SIG-M5 treated with dmso at 0.1 percent for 504 hours (cell line): ENCODE measurements at regions not wholly inside any gene's neighbourhood (a gene's known extent, or its start where the extent isn't known, plus 50 kb on each side); places are given as distances from the start of the nearest gene placed in this dataset.

Experiments
- DNase-seq: peaks from one replicate; lab custom pipeline; 2025; ENCODE audit not compliant: unreplicated experiment; lab: John Stamatoyannopoulos, UW

DNA sequence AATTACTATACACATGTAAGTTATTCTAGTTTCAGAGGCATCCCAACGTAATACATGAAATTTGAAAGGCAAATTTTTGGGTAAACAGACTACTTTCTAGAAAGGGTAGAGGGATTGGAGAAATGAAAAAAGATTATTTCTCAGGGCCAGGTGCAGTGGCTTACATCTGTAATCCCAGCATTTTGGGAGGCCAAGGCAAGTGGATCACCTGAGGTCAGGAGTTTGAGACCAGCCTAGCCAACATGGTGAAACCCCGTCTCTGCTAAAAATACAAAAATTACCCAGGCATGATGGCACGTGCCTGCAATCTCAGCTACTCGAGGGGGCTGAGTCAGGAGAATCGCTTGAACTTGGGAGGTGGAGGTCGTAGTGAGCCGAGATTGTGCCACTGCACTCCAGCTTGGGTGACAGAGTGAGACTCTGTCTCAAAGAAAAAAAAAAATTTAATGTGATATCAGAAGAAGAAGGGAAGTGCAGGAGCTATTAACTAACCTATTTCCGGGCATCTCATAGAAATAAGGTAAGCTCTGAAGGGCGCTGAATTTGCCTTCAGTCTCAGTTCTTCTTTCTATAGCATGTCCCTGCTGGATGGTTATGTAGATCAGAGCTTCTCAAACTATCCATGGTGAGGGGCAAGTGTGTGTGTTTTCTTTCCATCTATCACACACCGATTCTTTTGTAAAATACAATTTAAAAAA, 100.3 kb upstream of the MTHFD1L start:
- DNase-seq, result no peak

DNA sequence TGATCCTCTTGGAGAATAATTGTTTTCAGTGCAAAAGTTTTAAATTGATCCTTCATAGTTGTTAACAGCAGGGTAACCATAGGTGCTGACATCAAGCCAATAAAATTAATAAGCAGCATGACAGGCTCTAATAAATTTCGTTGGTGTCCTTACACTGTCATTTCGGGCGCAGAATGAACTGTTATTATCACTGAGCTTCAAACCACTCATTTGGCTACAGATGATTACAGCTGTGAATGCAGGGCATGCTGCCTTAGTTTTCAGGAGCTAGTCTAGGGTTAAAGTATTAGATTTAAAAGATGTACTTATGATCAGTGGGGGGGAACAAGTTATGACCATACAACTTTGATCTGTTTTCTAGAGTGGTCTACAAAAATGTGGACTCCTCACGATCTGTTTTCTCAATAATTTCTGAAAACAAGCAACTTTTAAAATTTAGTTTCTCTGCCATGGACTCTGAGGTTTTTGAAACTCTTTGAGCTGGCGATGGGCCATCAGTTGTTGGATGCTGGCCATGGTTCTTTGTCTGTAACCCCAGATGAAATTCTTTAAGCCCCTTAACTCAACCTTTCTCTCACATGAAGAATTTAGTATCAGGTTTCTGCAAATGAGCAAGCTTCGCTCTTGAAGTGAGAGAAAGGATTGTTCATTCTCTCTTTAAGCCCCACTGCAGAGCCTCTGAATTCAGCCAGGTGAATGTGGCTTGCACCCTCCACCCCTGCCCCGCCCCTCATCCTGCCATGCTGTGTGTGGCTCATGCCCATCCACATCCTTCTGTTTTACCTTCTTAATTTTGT, 99.1 kb upstream of the MTHFD1L start:
- DNase-seq, result no peak

DNA sequence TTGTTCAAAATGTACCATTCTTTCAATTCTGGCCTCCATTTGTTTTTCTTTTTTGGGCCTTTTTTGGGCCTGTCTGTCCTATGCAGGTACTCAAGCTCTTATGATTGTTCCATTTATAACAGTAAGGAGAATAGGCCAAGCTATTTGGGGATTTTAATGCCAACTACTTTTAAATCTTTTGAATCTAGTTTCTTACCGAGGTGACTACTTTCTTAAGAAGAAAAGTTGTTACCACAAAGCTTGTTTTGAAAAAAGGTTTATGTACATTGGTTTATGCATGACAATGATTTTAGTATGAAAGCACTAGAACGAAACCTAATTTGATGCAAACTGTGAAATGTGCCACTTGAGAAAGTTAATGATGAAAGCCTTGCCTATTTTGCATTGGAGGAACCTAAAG, 98.3 kb upstream of the MTHFD1L start:
- no peak for DNase-seq

DNA sequence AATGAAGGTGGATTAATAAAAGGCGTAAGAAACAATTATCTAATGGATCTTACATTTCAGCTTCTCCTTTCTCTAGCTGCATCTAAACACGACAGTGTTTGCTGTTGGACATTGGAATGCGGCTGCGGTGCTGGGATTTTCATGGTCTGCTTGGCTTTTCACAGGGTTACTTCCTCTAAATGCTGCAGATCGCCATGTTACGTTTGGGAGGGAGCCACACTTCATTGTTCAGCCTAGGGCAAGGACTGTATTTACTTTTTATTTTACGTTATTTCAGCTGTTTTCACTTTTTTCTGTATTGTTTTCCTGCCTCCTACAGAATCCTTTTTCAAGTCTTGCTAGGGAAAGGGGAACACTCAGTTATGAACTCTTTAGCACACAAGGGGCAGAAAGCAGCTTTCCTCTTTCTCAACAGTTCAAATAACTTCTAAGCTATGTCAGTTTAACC, 97.9 kb upstream of the MTHFD1L start:
- DNase-seq, result no peak

DNA sequence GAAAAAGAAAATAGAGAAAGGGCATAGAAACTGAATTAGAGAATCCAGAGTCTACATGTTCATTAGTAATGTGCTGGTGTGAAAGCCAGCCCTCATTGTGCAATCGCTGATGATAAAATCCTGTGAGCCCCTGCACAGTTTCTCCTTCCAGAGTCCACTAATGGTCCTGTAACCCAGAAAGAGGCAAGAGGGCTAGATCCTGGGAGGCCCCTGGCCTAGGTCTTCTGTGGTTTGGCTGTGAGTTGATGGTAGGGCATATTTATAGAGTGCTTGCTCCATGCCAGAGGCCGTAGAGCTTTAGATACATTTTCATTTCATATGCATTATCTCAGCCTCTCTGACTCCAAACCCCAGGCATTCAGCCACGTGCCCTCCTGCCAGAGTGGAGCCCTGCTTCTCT, 94.9 kb upstream of the MTHFD1L start:
- no peak for DNase-seq

DNA sequence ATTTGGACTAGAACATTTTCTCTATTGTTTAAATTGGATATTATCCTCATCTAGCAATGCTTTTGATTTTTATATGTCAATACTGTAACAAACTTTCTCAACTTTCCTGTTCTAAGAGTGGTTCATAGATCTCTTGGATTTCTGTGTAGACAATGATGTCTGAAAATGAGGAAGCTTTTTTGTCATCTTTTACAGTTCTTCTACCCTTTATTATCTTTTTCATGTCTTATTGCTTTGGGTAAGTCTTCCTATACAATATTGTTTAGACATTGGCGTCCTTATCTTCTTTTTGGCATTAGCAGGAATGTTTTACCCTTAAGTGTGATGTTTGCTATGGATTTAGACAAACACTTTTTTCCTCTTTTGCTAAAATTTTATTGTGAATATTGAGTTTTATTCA, 91.5 kb upstream of the MTHFD1L start:
- DNase-seq, result no peak

DNA sequence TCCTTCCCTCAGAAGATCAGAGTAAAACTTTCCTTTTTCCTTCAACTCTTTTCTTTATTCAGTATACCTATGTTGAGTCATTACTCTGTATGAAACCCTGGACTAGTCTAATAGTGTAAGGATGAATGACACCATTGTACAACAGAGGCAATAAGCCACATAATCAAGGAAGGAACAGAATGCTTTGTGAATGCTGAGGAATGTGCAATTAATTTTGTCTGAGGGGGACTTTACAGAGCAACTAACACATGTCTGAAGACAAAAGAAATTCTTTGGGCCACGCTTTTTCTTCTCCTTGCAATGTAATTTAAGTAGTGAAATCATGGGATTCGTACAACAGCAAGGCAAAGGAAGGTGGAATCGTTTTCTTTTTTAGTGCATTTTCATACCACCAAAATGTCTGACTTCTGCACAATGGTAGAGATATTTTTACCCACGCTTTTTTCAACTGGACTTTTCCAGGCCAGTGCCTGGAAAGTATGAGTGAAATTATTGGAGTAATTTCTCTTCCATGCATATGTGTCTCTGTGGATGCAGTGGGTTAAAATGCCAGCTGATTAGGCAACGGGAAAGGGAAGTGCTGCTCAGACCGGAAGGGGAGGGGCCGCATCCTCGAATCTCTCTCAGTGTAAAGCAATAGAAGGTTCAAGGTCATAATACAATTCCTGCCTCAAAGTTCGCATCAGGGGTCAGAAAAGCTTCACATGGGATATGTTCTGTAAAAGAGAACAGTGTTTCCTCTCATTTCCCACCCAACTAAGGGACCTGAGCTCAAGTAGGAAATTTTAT, 89.9 kb upstream of the MTHFD1L start:
- DNase-seq, result no peak

DNA sequence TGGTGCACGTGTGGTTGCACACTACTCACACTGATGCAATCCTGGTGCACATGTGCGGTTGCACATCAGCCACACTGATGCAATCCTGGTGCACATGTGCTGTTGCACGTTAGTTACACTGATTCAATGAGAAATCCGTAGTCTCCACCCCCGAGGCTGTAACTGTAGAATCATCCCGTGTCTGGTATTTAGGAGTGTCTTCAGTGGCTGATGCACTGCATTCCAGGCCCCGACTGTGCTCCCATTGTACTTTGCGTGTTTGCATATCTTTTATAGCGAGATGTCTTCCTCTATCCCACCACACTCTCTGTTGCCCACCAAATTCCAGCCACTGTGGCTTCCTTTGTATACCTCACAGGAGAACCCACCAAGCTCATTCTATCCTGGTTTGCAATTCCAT, 87.8 kb upstream of the MTHFD1L start:
- no peak for DNase-seq

DNA sequence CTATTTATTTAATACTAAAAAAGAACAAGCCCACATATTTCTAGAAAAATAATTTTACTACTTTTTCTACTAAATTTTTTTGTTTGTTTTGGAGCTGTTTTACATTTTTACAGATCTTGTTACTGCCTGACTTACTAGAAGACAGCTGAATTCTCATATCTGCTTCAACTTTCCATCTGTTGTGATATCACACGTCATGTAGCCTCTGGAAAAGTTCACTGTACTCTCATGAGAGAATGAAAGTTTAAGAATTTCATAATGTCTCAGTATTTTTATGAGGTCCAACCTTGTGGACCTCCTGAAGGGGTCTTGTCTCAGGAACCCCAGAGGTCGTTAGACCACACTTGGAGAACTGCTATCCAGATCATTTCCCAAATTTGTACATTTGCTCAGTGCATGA, 81.7 kb upstream of the MTHFD1L start:
- no peak for DNase-seq

DNA sequence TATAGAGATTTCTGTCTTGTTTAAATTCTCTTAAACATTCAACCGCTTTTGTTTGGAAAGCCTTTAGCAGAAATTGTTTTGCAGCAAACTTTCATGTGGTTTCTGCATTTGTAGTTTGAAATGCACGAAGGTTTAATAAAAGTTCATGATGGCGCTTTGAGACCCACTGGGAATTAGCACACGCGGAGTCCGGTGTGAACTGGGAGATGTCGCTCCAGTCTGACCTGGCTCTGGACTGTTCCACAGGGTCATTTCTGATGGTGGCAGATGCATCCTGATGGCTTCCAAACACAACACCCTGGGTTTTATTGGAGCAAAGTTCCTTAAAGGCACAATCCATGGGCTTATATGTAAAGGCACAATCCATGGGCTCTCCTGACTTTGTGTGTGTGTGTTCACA, 78.1 kb upstream of the MTHFD1L start:
- no peak for DNase-seq

DNA sequence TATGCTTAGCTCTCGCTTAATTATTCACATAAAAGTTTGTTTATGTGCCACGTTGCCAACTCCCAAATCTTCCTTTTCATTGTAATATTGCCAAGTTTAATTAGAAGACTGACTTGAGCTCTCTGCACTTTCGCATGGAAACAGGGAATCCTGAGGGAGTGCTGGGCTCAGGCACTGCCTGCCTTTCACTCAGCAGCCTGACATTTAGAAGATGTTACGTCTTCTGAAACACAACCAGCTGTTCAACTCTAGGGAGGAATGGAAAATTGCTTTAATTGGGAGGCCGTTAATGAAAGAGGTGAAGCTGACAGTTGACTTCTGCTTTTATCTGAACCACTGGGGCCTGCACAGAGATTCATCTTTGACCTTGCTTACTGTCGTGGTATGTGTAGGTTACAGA, 77.4 kb upstream of the MTHFD1L start:
- peak; percentile 17 for DNase-seq

DNA sequence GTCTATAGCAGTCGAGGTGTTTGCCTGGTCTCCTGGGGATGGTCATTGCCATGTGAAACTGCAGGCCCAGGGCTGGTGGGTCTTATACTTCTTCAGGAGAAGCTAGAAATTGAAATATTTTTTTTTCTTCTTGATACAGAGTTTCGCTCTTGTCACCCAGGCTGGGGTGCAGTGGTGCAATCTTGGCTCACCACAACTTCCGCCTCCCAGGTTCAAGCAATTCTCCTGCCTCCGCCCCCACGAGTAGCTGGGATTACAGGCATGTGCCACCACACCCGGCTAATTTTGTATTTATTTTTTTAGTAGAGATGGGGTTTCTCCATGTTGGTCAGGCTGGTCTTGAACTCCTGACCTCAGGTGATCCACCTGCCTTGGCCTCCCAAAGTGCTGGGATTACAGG, 75.6 kb upstream of the MTHFD1L start:
- peak; percentile 39 for DNase-seq

DNA sequence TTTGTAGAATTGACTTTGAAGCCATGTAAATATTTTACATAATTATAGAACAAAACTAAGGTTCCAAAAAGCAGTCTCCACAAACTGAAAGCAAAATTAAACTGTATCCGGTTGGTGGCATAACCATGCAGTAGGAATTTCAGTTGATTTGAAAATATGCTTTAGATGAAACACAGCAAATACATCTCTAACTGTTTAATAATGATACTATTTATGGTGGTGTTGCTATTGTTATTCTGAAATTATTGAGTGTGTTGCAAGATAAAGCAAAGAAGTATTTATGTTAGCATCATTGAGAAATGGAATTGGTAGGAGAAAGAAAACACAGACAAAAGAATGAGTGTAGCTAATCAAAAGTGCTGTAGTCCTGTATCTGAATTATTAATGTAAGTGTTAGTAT, 73.8 kb upstream of the MTHFD1L start:
- no peak for DNase-seq

DNA sequence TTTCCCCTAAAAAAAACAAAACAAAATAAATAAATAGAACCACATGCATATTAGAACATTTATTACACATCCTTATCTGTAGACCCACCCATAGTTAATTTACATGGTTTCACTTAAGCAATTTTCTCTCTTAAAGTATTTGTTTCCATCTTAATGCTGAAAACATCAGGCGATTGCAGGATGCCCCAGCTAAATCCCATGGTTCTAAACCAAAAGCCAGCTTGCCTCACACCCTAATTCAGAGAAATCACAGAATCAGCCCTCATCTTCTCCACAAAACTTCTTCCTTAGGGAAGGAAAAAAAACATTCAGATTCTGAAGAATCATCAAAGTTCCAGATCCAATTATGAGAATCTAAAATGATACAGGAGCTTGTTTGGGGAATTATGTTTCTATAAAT, 67.6 kb upstream of the MTHFD1L start:
- DNase-seq, result no peak

DNA sequence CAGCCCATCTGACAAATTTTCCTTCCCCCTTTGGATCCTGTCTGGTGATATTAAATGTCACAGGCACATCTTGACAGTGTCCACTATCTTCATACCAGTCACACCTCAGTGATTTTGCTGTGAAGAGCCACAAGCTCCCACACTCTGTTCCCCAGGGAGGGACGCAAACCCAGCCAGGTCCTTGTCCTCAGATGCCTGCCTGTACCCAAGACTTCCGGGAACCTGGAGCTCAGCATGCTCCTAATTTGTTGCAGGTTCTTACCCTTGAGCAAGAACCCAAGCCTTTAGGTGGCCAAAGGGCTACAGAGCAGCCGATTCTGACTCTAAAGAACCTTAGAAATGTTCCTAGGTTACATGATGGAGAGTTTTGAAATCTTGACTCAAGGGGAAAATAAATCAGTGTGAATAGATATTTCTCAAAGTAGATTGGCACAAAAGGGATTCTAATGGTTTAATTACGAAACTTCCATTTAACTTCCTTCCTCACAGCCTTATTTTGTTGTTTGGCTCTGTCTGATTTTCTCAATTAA, 66.2 kb upstream of the MTHFD1L start:
- DNase-seq, result no peak

DNA sequence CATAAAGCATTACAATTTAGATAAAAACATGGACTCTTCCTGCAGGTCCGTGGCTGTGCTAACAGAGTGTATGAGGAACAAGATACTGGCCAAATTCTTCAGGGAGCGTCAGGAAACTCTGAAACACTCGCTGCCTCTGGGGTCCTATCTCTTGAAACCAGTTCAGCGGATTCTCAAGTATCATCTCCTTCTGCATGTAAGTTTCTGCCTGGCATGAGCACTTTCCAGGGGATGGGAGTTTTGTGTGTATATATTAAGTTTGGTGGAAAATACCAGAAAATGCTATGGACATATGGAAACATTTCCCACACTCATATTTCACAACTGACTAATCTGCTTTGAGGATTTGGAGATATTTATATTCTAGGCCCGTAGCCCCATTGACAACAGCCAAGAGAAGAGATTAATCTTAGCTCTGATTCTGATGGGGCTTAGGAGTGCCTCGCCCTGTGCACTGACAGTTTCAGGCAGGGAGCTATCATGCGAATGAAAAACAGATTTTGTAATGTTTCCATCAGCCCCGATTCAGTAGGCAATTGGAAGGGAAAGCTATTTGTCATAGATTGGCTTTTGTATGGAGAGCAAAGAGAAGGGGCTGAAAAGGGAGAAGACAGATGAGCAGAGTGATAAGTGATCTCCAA, 64.7 kb upstream of the MTHFD1L start:
- DNase-seq, result no peak

DNA sequence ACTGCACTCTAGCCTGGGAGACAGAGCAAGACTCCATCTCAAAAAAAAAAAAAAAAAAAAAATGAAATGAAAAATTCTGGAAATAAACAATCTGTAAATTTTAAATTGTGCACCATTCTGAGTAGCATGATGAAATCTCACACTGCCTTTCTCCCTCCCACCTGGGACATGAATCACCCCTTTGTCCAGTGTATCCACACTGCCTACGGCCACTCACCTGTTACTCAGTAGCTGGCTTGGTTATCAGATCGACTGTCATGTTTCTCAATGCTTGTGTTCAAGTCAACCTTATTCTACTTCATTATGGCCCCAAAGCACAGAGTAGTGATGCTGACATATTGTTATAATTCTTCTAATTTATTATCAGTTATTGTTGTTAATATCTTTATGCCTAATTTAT, 58.7 kb upstream of the MTHFD1L start:
- DNase-seq, result no peak

DNA sequence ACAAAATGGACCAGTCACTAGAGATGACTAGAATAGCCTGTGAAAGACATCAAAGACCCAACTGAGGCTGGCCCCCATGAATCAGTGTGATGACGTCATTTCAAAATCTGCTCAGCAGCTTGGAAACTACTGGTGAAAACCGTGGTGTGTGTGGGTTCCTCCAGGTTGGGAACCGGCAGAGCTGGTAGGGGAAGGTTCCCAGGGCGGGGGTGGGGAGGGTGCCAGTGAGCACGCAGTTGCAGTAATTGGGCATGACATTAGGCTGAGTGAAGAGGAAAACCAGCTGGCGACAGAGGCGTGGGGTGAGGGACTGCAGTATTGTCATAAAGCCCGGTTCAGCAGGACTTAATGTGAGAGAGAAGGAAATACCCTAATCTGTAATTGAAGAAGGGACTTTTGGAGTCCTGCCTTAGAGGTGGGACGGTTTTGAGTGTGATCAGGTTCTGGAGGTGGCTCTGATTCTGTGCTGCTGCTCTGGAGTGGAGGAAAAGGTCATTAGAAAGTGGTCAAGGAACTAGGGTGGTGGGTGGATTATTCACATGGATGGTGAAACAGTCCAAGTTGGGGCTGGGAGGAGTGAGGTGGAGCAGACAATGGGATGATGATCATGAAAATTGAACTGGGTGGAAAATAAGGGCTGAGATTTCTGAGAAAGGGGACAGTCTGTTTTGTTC, 52.0 kb upstream of the MTHFD1L start:
- no peak for DNase-seq

DNA sequence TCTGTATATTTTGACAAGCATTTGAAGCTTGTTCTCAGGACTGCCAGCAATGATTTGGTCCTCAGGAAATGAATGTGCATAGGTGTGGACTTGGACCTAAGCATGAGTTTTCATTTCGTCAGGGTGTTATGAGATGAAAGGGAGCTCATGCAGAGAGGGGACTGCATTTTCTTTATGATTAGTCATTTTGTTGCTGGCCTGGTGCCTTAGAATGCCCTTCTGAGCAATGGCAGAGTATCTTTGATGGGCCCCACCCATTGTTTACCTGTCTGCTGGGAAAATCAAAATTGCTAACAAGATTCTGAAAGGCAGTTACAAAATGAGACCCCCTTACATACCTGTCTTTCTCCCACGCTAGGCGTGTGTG, 51.5 kb upstream of the MTHFD1L start:
- DNase-seq, result no peak
